K562 (cell line): ENCODE measurements at regions not wholly inside any gene's neighbourhood (a gene's known extent, or its start where the extent isn't known, plus 50 kb on each side); places are given as distances from the start of the nearest gene placed in this dataset.
"Not testable (repeated sequence)": the region's sequence is repeated elsewhere in the genome, so short reads cannot be mapped to it uniquely, and the experiment has no call there.

ENCODE experiments used
- ATAC-seq: fragments of 200-7000 bp; cut with Tn5 transposase; 3 replicates; pipeline ENCODE4 v1.9.1; 2020; ENCODE audit warnings: moderate library complexity
- BruUV-seq: library from RNA; stranded (reverse); fragments of 400-500 nt; replicated peaks from 2 replicates; lab custom pipeline; 2021; lab: Mats Ljungman, UMichigan
- CTCF ChIA-PET: fragments of 300-600 bp; formaldehyde crosslinking; extraction: SDS; loops from one replicate; lab custom pipeline; 2021; ENCODE audit warnings: low intra/inter-chr PET ratio; lab: Yijun Ruan, JAX
- POLR2A ChIA-PET: fragments of 300-600, 350-650 bp; sonication (Branson Sonifier 250); formaldehyde crosslinking; extraction: SDS; loops from one replicate; lab custom pipeline; 2021; ENCODE audit warnings: antibody characterized with exemption, inconsistent platforms; lab: Yijun Ruan, JAX
- DNase-seq, 4 experiments: peaks; one replicate each; pipeline versions ENCODE4 v3.0.0 to v3.0.0-alpha.2; 2011 to 2018; ENCODE audit warnings: low spot score in 3 of 4, mixed read lengths in 3 of 4; ENCODE audit errors: extremely low read depth in 1 of 4
- FAIRE-seq: peaks from 2 replicates; lab custom pipeline; 2011; peaks lifted over from hg19 to GRCh38; lab: Jason Lieb, UNC
- H2AFZ ChIP-seq: 2 replicates; pipeline ENCODE4 v1.6.0; 2011; ENCODE audit warnings: low read depth, low read length, control low read depth, inconsistent platforms
- H3K27ac ChIP-seq: fragments of 200-600 bp; 3 replicates; pipeline ENCODE4 v1.8.0; 2011; ENCODE audit warnings: low read depth, mild to moderate bottlenecking, control low read depth, inconsistent platforms, low read length, moderate library complexity, mixed read lengths; ENCODE audit errors: extremely low read depth
- H3K27me3 ChIP-seq, 2 experiments: fragments of 300-600 bp in 1 of 2; 2 replicates in 1 of 2; 3 replicates in 1 of 2; pipeline versions ENCODE4 v1.6.0 to v1.8.0; 2011; ENCODE audit warnings: inconsistent platforms in 2 of 2, low read length in 2 of 2, mild to moderate bottlenecking in 1 of 2, mixed read lengths in 1 of 2, moderate library complexity in 1 of 2; ENCODE audit not compliant: control insufficient read depth in 2 of 2, insufficient read depth in 2 of 2
- H3K36me3 ChIP-seq: fragments of 300-600 bp; 3 replicates; pipeline ENCODE4 v1.8.0; 2011; ENCODE audit warnings: mild to moderate bottlenecking, low read length, inconsistent platforms; ENCODE audit not compliant: control insufficient read depth, insufficient read depth
- H3K4me1 ChIP-seq, 2 experiments: fragments of 200-600 bp in 1 of 2; replicated peaks in 1 of 2; 2 replicates in 1 of 2; 3 replicates in 1 of 2; pipeline versions ENCODE4 v1.5.1 to v1.8.0; 2011; ENCODE audit warnings: inconsistent platforms in 2 of 2, low read length in 2 of 2, mild to moderate bottlenecking in 1 of 2, mixed read lengths in 1 of 2, moderate library complexity in 1 of 2; ENCODE audit not compliant: control insufficient read depth in 2 of 2, insufficient read depth in 2 of 2
- H3K4me2 ChIP-seq: 2 replicates; pipeline ENCODE4 v1.6.1; 2011; ENCODE audit warnings: low read length, control low read depth, inconsistent platforms, mixed read lengths; ENCODE audit not compliant: insufficient read depth
- H3K4me3 ChIP-seq: fragments of 200-600 bp; sonication (generic), shearing (Covaris generic); 2 replicates; pipeline ENCODE4 v1.5.1; 2016; ENCODE audit warnings: control low read depth, inconsistent platforms
- H3K79me2 ChIP-seq: fragments of 200-600 bp; 3 replicates; pipeline ENCODE4 v1.8.0; 2011; ENCODE audit warnings: low read length, inconsistent platforms; ENCODE audit not compliant: control insufficient read depth, insufficient read depth
- H3K9ac ChIP-seq, 2 experiments: 2 replicates each; pipeline versions ENCODE4 v1.6.0 to v1.6.1; 2011; ENCODE audit warnings: low read depth in 2 of 2, low read length in 2 of 2, control low read depth in 1 of 2, inconsistent platforms in 1 of 2, mild to moderate bottlenecking in 1 of 2, mixed read lengths in 1 of 2; ENCODE audit not compliant: insufficient read depth in 1 of 2
- H3K9me1 ChIP-seq: one replicate; pipeline ENCODE4 v1.6.0; 2011; ENCODE audit warnings: inconsistent platforms, mild to moderate bottlenecking, low read length, moderate library complexity; ENCODE audit not compliant: control insufficient read depth, insufficient read depth
- H3K9me3 ChIP-seq: replicated peaks from 2 replicates; pipeline ENCODE4 v1.5.1; 2011; ENCODE audit warnings: low read depth, low read length, inconsistent platforms; ENCODE audit not compliant: control insufficient read depth, insufficient read depth
- H4K20me1 ChIP-seq: replicated peaks from 2 replicates; pipeline ENCODE4 v1.6.1; 2011; ENCODE audit warnings: low read length, inconsistent platforms, mixed read lengths; ENCODE audit not compliant: control insufficient read depth, insufficient read depth
- WGBS: fragments of 100-300 bp; shearing (Covaris generic); methylation state at CpG from one replicate; pipeline ENCODE4 v1.1.6; 2016; ENCODE audit warnings: low coverage, mixed read lengths; ENCODE audit not compliant: insufficient coverage; ENCODE audit errors: missing lambda C conversion rate; 5-methylcytosine and 5-hydroxymethylcytosine counted together
- in situ Hi-C: fragments of 300-500 bp; cut with MboI; formaldehyde crosslinking; loops from 4 replicates; pipeline ENCODE4 v1.15.0; 2018; ENCODE audit warnings: inconsistent platforms, mixed read lengths
- intact Hi-C: fragments of 100-400 bp; cut with micrococcal nuclease; formaldehyde crosslinking; loops from 2 replicates; pipeline ENCODE4 v1.14.2; 2022

DNA sequence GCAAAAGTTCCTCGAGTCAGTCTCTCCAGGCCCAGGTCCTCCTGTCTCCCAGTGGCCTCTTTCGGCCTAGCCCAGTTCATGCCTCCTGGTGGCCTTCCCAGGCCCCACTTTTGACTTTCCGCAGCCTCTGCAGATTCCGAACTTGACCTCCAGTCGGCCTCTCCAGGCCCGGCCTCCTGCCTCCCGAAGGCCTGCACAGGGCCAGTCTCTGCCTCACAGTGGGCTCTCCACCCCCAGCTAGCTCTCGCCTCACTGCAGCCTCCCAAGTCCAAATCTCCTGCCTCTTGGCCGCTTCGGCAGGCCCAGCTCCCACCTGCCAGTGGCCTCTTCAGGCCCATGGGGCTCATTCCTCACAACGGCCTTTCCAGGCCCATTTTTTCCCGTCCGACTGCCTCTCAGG, 233.1 kb upstream of the ZNF722 start:
- H3K27ac ChIP-seq, CTCF ChIA-PET, in situ Hi-C loops, BruUV-seq, H3K9me1 ChIP-seq, H2AFZ ChIP-seq, H3K27me3 ChIP-seq, DNase-seq, ATAC-seq, H3K4me1 ChIP-seq, POLR2A ChIA-PET, H3K36me3 ChIP-seq, H3K9ac ChIP-seq, FAIRE-seq, intact Hi-C loops, H4K20me1 ChIP-seq, H3K79me2 ChIP-seq, H3K9me3 ChIP-seq, H3K4me3 ChIP-seq, H3K4me2 ChIP-seq: not testable (repeated sequence)
- WGBS: 1% methylated on average over 13 of the region's 13 CpGs

GRCh38 chr7:63766197-63766596, 232.5 kb upstream of the ZNF722 start:
- H3K9me1 ChIP-seq, H3K27me3 ChIP-seq, in situ Hi-C loops, H3K27ac ChIP-seq, H3K36me3 ChIP-seq, POLR2A ChIA-PET, ATAC-seq, BruUV-seq, H4K20me1 ChIP-seq, H3K4me1 ChIP-seq, H3K9ac ChIP-seq, H3K9me3 ChIP-seq, FAIRE-seq, H3K4me2 ChIP-seq, intact Hi-C loops, H2AFZ ChIP-seq, H3K79me2 ChIP-seq, DNase-seq, CTCF ChIA-PET, H3K4me3 ChIP-seq: not testable (repeated sequence)
- 4% methylated on average over 11 of the region's 23 CpGs for WGBS

- H2AFZ ChIP-seq, H3K27ac ChIP-seq, CTCF ChIA-PET, POLR2A ChIA-PET, H3K9ac ChIP-seq, FAIRE-seq, H3K4me2 ChIP-seq, DNase-seq, H3K4me1 ChIP-seq, H3K27me3 ChIP-seq, H4K20me1 ChIP-seq, H3K9me1 ChIP-seq, in situ Hi-C loops, BruUV-seq, H3K4me3 ChIP-seq, H3K36me3 ChIP-seq, ATAC-seq, H3K9me3 ChIP-seq, H3K79me2 ChIP-seq, intact Hi-C loops: not testable (repeated sequence)
- 0% methylated on average over 9 of the region's 10 CpGs for WGBS
Measured at GRCh38 chr7:63770162-63770561, 228.5 kb upstream of the ZNF722 start.

DNA sequence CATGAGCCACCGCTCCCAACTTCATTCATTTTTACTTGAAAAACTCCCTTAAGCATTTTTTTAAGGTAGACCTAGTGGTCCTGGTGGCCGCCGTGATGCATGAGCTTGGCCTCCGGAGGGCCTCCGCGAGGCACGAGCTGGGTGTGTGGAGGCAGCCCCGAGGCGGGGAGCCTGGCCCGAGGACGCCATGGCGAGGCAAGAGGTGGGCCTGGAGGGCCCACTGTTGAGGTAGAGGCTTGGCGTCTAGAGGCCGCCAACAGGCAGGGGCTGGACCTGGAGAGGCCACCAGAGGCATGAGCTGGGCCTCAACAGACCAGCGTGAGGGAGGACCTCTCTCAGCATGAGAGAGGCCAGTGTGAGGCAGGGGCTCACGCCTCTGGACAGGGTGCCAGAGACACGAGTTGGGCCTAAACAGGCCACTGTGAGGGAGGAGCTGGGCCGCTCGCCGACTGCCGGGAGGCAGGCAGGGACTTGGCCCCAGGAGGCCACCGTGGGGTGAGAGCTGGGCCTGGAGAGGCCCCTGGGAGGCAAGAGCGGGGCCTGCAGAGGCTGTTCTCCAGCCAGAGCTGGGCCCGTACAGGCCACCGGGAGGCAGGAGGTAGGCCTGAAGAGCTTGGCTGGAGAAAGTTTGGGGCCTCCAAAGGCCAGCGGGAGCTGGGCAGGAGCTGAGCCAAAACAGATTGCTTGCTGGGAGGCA, 227.1 kb upstream of the ZNF722 start:
- CTCF ChIA-PET, H3K9me3 ChIP-seq, H3K4me3 ChIP-seq, H4K20me1 ChIP-seq, FAIRE-seq, H3K27ac ChIP-seq, ATAC-seq, POLR2A ChIA-PET, H3K79me2 ChIP-seq, intact Hi-C loops, in situ Hi-C loops, H3K4me2 ChIP-seq, BruUV-seq, H3K9ac ChIP-seq, H3K9me1 ChIP-seq, H3K4me1 ChIP-seq, H3K27me3 ChIP-seq, H3K36me3 ChIP-seq, DNase-seq, H2AFZ ChIP-seq: not testable (repeated sequence)
- WGBS: under 1% methylated on average over 16 of the region's 26 CpGs
